Body of pancreas (tissue), 4 donors: ENCODE measurements at regions not wholly inside any gene's neighbourhood (a gene's known extent, or its start where the extent isn't known, plus 50 kb on each side); places are given as distances from the start of the nearest gene placed in this dataset.

Source experiments
- ATAC-seq: fragments of 150-250 bp; one replicate; pipeline ENCODE4 v1.9.1; 2016
- DNase-seq, 4 donors: peaks; one replicate each; pipeline ENCODE4 v3.0.0-alpha.2; 2019
- H3K27ac ChIP-seq, 4 donors: fragments of 200-600 bp; sonication (generic); 1 replicate in 3 of 4; 2 replicates in 1 of 4; pipeline versions ENCODE4 v1.5.1 to v1.6.1; 2016 to 2019; ENCODE audit warnings: mild to moderate bottlenecking in 1 of 4, mixed read lengths in 1 of 4, moderate library complexity in 1 of 4
- H3K27me3 ChIP-seq, 2 donors: fragments of 200-600 bp; sonication (generic); one replicate each; pipeline ENCODE4 v1.6.0; 2016; ENCODE audit warnings: mild to moderate bottlenecking in 1 of 2
- H3K36me3 ChIP-seq, 2 donors: fragments of 200-600 bp; sonication (generic); replicated peaks in 1 of 2; 2 replicates each; pipeline ENCODE4 v1.5.1; 2016; ENCODE audit warnings: low read depth in 2 of 2; ENCODE audit not compliant: insufficient read depth in 1 of 2
- H3K4me1 ChIP-seq: fragments of 200-600 bp; sonication (generic); one replicate; pipeline ENCODE4 v1.6.0; 2016
- H3K4me3 ChIP-seq, 2 donors: fragments of 200-600 bp; sonication (generic); 1 replicate in 1 of 2; 2 replicates in 1 of 2; pipeline ENCODE4 v1.5.1; 2016 to 2019
- H3K9me3 ChIP-seq, 3 donors: fragments of 200-600 bp; sonication (generic); 1 replicate in 2 of 3; 2 replicates in 1 of 3; pipeline ENCODE4 v1.5.1; 2016
- POLR2A ChIP-seq, 3 donors: fragments of 450-650 bp; IDR thresholded peaks; one replicate each; pipeline ENCODE4 v1.6.1; 2016; ENCODE audit warnings: antibody characterized with exemption in 3 of 3, mild to moderate bottlenecking in 2 of 3
- WGBS, 2 donors: methylation state at CpG; one replicate each; pipeline ENCODE4 v1.1.5; 2017; 5-methylcytosine and 5-hydroxymethylcytosine counted together
- intact Hi-C: fragments of 100-400 bp; cut with DNase I; formaldehyde crosslinking; loops from one replicate; pipeline ENCODE4 v1.15.1; 2023
- TF ChIP-seq, protein P1 (sequence below), 7 experiments: fragments of 450-650 bp in 4 of 7; fragments of 200-600 bp in 3 of 7; sonication (generic) in 3 of 7; IDR thresholded peaks; one replicate each; pipeline ENCODE4 v1.5.1; 2016 to 2019; ENCODE audit warnings: antibody characterized with exemption in 7 of 7

DNA sequence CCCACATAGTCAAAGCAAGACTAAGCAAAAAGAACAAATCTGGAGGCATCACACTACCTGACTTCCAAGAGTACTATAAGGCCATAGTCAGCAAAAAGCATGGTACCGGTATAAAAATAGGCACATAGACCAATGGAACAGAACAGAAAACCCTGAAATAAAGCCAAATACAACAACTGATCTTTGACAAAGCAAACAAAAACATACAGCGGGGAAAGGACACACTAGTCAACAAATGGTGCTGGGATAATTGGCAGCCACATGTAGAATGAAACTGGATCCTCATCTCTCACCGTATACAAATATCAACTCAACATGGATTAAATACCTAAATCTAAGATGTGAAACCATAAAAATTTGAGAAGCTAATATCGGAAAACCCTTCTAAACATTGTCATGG, 819.3 kb upstream of the FRG1 start:
- no peaks in the 10 kb centered on the region for H3K9me3 ChIP-seq
- 53 to 60% methylated on average over 4 of the region's 4 CpGs for WGBS, 2 donors
- no peaks in the 10 kb centered on the region for H3K27me3 ChIP-seq
- intact Hi-C loops: no loop called here
- DNase-seq: no peak
- ATAC-seq: no peak
- H3K36me3 ChIP-seq: no peaks in the 10 kb centered on the region
- no peak for TF ChIP-seq POLR2A (IDR thresholded peaks at IDR 0.05)
- no peak overlapping the region for H3K27ac ChIP-seq
- H3K4me3 ChIP-seq: no peak overlapping the region
- H3K4me1 ChIP-seq: no peaks in the 10 kb centered on the region

GRCh38 chr4:189124149-189124758, 816.4 kb upstream of the FRG1 start:
- no peak overlapping the region for H3K4me3 ChIP-seq
- intact Hi-C loops: no loop called here
- WGBS, 2 donors: 28 to 32% methylated on average over 10 of the region's 10 CpGs
- TF ChIP-seq, protein P1, sequence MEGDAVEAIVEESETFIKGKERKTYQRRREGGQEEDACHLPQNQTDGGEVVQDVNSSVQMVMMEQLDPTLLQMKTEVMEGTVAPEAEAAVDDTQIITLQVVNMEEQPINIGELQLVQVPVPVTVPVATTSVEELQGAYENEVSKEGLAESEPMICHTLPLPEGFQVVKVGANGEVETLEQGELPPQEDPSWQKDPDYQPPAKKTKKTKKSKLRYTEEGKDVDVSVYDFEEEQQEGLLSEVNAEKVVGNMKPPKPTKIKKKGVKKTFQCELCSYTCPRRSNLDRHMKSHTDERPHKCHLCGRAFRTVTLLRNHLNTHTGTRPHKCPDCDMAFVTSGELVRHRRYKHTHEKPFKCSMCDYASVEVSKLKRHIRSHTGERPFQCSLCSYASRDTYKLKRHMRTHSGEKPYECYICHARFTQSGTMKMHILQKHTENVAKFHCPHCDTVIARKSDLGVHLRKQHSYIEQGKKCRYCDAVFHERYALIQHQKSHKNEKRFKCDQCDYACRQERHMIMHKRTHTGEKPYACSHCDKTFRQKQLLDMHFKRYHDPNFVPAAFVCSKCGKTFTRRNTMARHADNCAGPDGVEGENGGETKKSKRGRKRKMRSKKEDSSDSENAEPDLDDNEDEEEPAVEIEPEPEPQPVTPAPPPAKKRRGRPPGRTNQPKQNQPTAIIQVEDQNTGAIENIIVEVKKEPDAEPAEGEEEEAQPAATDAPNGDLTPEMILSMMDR (IDR thresholded peaks at IDR 0.05): peak in 6 of 7 experiments; percentile 22 to 47 (median 35)
- no peak for TF ChIP-seq POLR2A (IDR thresholded peaks at IDR 0.05)
- H3K27ac ChIP-seq: no peak overlapping the region
- DNase-seq (peak in 2 of 4 donors; percentile 15 to 27), ATAC-seq (no peak)
- H3K4me1 ChIP-seq: no peaks in the 10 kb centered on the region
- no peaks in the 10 kb centered on the region for H3K27me3 ChIP-seq
- no peaks in the 10 kb centered on the region for H3K9me3 ChIP-seq
- no peaks in the 10 kb centered on the region for H3K36me3 ChIP-seq

DNA sequence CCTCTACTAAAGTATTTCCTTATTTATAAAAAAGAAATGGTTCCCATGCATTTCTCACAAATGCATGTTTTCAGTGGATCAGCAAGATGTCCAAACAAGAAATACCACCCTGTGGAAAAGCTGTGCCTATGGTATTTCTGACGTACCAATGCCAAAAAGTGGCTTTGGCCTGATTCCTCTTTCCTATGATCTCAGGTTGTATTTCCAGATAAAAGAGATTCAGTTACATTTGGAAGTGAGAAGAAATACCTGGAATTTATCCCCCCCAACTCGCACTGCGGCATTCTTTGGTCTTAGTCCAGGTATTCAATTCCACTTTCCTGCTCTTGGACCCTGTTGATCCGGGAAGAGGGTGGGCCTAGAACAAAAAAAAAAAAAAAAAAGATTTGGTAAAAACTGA, 815.9 kb upstream of the FRG1 start:
- DNase-seq (no peak), ATAC-seq (no peak)
- no peaks in the 10 kb centered on the region for H3K36me3 ChIP-seq
- H3K4me3 ChIP-seq: no peak overlapping the region
- H3K4me1 ChIP-seq: no peaks in the 10 kb centered on the region
- H3K27ac ChIP-seq: no peak overlapping the region
- 63 to 69% methylated on average over 4 of the region's 4 CpGs for WGBS, 2 donors
- H3K27me3 ChIP-seq: no peaks in the 10 kb centered on the region
- TF ChIP-seq, protein P1 (IDR thresholded peaks at IDR 0.05): no peak
- TF ChIP-seq POLR2A (IDR thresholded peaks at IDR 0.05): no peak
- no peaks in the 10 kb centered on the region for H3K9me3 ChIP-seq
- intact Hi-C loops: no loop called here

- DNase-seq (no peak), ATAC-seq (no peak)
- no peaks in the 10 kb centered on the region for H3K27me3 ChIP-seq
- 42 to 44% methylated on average over 2 of the region's 2 CpGs for WGBS, 2 donors
- H3K27ac ChIP-seq: no peak overlapping the region
- no peaks in the 10 kb centered on the region for H3K36me3 ChIP-seq
- no peak overlapping the region for H3K4me3 ChIP-seq
- intact Hi-C loops: no loop called here
- no peak for TF ChIP-seq POLR2A (IDR thresholded peaks at IDR 0.05)
- TF ChIP-seq, protein P1 (IDR thresholded peaks at IDR 0.05): no peak
- no peaks in the 10 kb centered on the region for H3K4me1 ChIP-seq
- H3K9me3 ChIP-seq: no peaks in the 10 kb centered on the region
Measured at GRCh38 chr4:189126040-189126439, 814.6 kb upstream of the FRG1 start.

DNA sequence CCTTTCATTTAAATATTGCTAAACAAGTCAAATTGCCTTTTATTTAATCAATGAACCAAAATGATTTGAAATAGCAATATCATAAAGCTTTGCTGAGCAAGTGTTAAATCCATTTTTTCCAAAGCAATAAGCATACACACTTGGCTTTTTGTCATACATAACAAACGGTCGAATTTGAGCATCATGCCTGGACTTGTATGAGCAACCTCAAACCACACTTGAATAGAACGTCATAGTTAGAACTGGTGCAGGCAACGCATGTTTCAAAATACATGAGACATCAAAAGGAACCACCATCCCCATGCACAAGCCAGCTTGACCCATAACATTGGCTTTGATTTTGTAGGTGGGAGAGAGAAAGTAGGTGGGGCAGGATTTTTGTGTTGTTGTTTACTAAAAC, 812.3 kb upstream of the FRG1 start:
- Histone ChIP-seq H3K9me3 (no peaks in the 10 kb centered on the region), H3K27me3 (no peaks in the 10 kb centered on the region), H3K4me3 (no peak overlapping the region), H3K27ac (no peak overlapping the region), H3K4me1 (no peaks in the 10 kb centered on the region), H3K36me3 (no peaks in the 10 kb centered on the region)
- TF ChIP-seq, protein P1 (IDR thresholded peaks at IDR 0.05): no peak
- TF ChIP-seq POLR2A (IDR thresholded peaks at IDR 0.05): no peak
- WGBS, 2 donors: 49 to 58% methylated on average over 4 of the region's 4 CpGs
- no peak for DNase-seq
- no peak for ATAC-seq
- intact Hi-C loops: no loop called here
